ENCODE measurements at regions not wholly inside any gene's neighbourhood (a gene's known extent, or its start where the extent isn't known, plus 50 kb on each side); places are given as distances from the start of the nearest gene placed in this dataset.

- H2AFZ ChIP-seq (ENCODE audit: low read length) = no peak overlapping the region
- H3K4me2 ChIP-seq (ENCODE audit: low read length) = no peak overlapping the region
- H3K4me3 ChIP-seq (ENCODE audit: low read depth, low read length, poor library complexity, severe bottlenecking) = no peak overlapping the region
- no peaks in the 10 kb centered on the region for H3K9me3 ChIP-seq (ENCODE audit: low read length)
- no peaks in the 10 kb centered on the region for H3K4me1 ChIP-seq (ENCODE audit: insufficient read depth, low read length, poor library complexity, severe bottlenecking)
- no peak for DNase-seq (ENCODE audit: low spot score)
- no peaks in the 10 kb centered on the region for H3K36me3 ChIP-seq (ENCODE audit: insufficient read depth, low read length)
- BruUV-seq (replicated peaks) = no TSS peak
- H3K27ac ChIP-seq (ENCODE audit: low read depth, low read length, poor library complexity, severe bottlenecking) = no peak overlapping the region
- ChIA-PET CTCF (ENCODE audit: unreplicated experiment) (no interaction called here), POLR2A (no interaction called here)
- no peaks in the 10 kb centered on the region for H4K20me1 ChIP-seq (ENCODE audit: insufficient read depth, low read length)
- H3K79me2 ChIP-seq (ENCODE audit: insufficient read depth, low read depth, low read length) = no peaks in the 10 kb centered on the region
- TF ChIP-seq CTCF (conservative IDR thresholded peaks at IDR 0.05; ENCODE audit: low read length) (no peak), EZH2phosphoT487 (IDR thresholded peaks at IDR 0.05; ENCODE audit: borderline replicate concordance, low read depth, low read length) (no peak)
- intact Hi-C loops (cut with micrococcal nuclease; ENCODE audit: unreplicated experiment) = no loop called here
- no peaks in the 10 kb centered on the region for H3K9me2 ChIP-seq (ENCODE audit: insufficient read depth, low read length)
Measured at GRCh38 chr14:101070540-101071492, 167.3 kb upstream of the RTL1 start.

DNA sequence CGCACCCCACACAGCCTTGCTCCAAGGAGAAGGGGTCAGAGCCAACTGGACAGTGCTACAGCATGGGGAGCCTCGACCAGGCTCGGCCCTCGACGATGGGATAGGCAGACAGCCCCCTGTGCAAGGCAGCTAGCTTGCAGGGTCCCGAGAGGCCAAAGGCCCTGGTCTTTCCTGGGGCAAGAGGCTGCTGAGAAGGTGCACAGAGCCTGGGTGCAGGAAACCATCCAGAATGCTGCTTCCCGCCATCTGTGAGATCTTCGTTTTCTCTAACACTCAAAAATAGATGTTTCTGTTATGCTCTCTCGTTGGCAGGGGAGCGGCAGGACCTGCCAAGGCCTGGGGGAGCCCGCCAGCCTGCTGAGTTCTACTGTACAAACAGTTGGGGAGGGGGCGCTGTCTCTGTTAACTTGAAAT, 168.0 kb upstream of the RTL1 start:
- Histone ChIP-seq H3K4me2 (ENCODE audit: low read length) (no peak overlapping the region), H2AFZ (ENCODE audit: low read length) (no peak overlapping the region), H3K4me3 (ENCODE audit: low read depth, low read length, poor library complexity, severe bottlenecking) (no peak overlapping the region), H3K9me2 (ENCODE audit: insufficient read depth, low read length) (no peaks in the 10 kb centered on the region), H3K4me1 (ENCODE audit: insufficient read depth, low read length, poor library complexity, severe bottlenecking) (no peaks in the 10 kb centered on the region), H3K27ac (ENCODE audit: low read depth, low read length, poor library complexity, severe bottlenecking) (no peak overlapping the region), H4K20me1 (ENCODE audit: insufficient read depth, low read length) (no peaks in the 10 kb centered on the region), H3K36me3 (ENCODE audit: insufficient read depth, low read length) (no peaks in the 10 kb centered on the region), H3K79me2 (ENCODE audit: insufficient read depth, low read depth, low read length) (no peaks in the 10 kb centered on the region), H3K9me3 (ENCODE audit: low read length) (no peaks in the 10 kb centered on the region)
- no TSS peak for BruUV-seq (replicated peaks)
- CTCF ChIA-PET (ENCODE audit: unreplicated experiment) = no interaction called here
- POLR2A ChIA-PET = no interaction called here
- DNase-seq (ENCODE audit: low spot score) = no peak
- no peak for TF ChIP-seq EZH2phosphoT487 (IDR thresholded peaks at IDR 0.05; ENCODE audit: borderline replicate concordance, low read depth, low read length)
- no peak for TF ChIP-seq CTCF (conservative IDR thresholded peaks at IDR 0.05; ENCODE audit: low read length)
- intact Hi-C loops (cut with micrococcal nuclease; ENCODE audit: unreplicated experiment) = no loop called here

- H3K36me3 ChIP-seq (ENCODE audit: insufficient read depth, low read length) = no peaks in the 10 kb centered on the region
- intact Hi-C loops (cut with micrococcal nuclease; ENCODE audit: unreplicated experiment) = no loop called here
- H3K79me2 ChIP-seq (ENCODE audit: insufficient read depth, low read depth, low read length) = no peaks in the 10 kb centered on the region
- no peak overlapping the region for H3K4me3 ChIP-seq (ENCODE audit: low read depth, low read length, poor library complexity, severe bottlenecking)
- H4K20me1 ChIP-seq (ENCODE audit: insufficient read depth, low read length) = no peaks in the 10 kb centered on the region
- H3K9me3 ChIP-seq (ENCODE audit: low read length) = no peaks in the 10 kb centered on the region
- TF ChIP-seq EZH2phosphoT487 (IDR thresholded peaks at IDR 0.05; ENCODE audit: borderline replicate concordance, low read depth, low read length) = no peak
- TF ChIP-seq CTCF (conservative IDR thresholded peaks at IDR 0.05; ENCODE audit: low read length) = no peak
- POLR2A ChIA-PET = no interaction called here
- no peak for DNase-seq (ENCODE audit: low spot score)
- H3K4me1 ChIP-seq (ENCODE audit: insufficient read depth, low read length, poor library complexity, severe bottlenecking) = no peaks in the 10 kb centered on the region
- H3K4me2 ChIP-seq (ENCODE audit: low read length) = no peak overlapping the region
- no peak overlapping the region for H3K27ac ChIP-seq (ENCODE audit: low read depth, low read length, poor library complexity, severe bottlenecking)
- no TSS peak for BruUV-seq (replicated peaks)
- H2AFZ ChIP-seq (ENCODE audit: low read length) = no peak overlapping the region
- CTCF ChIA-PET (ENCODE audit: unreplicated experiment) = no interaction called here
- H3K9me2 ChIP-seq (ENCODE audit: insufficient read depth, low read length) = no peaks in the 10 kb centered on the region
Measured at GRCh38 chr14:101072070-101072469, 168.5 kb upstream of the RTL1 start.

All from OCI-LY7 (cell line).